ENCODE measurements at regions not wholly inside any gene's neighbourhood (a gene's known extent, or its start where the extent isn't known, plus 50 kb on each side); places are given as distances from the start of the nearest gene placed in this dataset.

DNA sequence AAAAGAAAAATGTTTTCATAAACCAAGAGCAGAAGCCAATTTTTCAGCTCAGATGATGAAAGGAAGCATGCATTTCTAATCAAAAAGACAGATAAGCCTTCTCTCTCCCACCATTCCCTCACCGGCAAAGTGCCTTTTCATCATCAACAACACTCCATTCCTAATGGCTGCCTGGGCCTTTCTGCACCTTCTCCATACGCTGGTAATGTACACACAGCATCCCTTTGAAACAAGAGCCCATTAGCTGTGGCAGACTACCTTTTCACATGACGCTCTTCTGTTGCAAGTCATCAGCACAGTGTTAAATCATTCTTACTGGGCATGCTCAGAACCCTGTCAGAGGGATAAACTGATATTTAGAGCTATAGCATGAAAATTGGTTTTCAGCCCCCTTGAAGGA lies 408.9 kb downstream of the MEIS1 start:
- TF ChIP-seq, protein P1, sequence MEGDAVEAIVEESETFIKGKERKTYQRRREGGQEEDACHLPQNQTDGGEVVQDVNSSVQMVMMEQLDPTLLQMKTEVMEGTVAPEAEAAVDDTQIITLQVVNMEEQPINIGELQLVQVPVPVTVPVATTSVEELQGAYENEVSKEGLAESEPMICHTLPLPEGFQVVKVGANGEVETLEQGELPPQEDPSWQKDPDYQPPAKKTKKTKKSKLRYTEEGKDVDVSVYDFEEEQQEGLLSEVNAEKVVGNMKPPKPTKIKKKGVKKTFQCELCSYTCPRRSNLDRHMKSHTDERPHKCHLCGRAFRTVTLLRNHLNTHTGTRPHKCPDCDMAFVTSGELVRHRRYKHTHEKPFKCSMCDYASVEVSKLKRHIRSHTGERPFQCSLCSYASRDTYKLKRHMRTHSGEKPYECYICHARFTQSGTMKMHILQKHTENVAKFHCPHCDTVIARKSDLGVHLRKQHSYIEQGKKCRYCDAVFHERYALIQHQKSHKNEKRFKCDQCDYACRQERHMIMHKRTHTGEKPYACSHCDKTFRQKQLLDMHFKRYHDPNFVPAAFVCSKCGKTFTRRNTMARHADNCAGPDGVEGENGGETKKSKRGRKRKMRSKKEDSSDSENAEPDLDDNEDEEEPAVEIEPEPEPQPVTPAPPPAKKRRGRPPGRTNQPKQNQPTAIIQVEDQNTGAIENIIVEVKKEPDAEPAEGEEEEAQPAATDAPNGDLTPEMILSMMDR (conservative IDR thresholded peaks at IDR 0.05): no peak
- no peaks in the 10 kb centered on the region for H3K27me3 Mint-ChIP-seq (ENCODE audit: insufficient read depth)
- no peaks in the 10 kb centered on the region for H3K27me3 ChIP-seq (ENCODE audit: control insufficient read depth, insufficient read depth, low read length, poor library complexity, severe bottlenecking)
- no peaks in the 10 kb centered on the region for H3K9me3 Mint-ChIP-seq
- no peak for DNase-seq
- H3K9ac ChIP-seq (ENCODE audit: extremely low read depth, low read length, poor library complexity, severe bottlenecking): no peak overlapping the region
- H3K9me3 ChIP-seq (ENCODE audit: control insufficient read depth, low read length): no peaks in the 10 kb centered on the region
- no peak overlapping the region for H3K27ac ChIP-seq (ENCODE audit: low read depth, low read length)
- no peaks in the 10 kb centered on the region for H3K36me3 Mint-ChIP-seq (ENCODE audit: low read depth)
- H3K4me3 ChIP-seq (ENCODE audit: low read length): no peak overlapping the region
- no peak overlapping the region for H3K4me3 Mint-ChIP-seq
- H3K4me1 Mint-ChIP-seq: peaks cover 7% of the 10 kb centered on the region
- no peaks in the 10 kb centered on the region for H3K36me3 ChIP-seq (ENCODE audit: control insufficient read depth, insufficient read depth, low read length)
- H3K27ac Mint-ChIP-seq: no peak overlapping the region
- 94 to 95% methylated on average over 3 of the region's 3 CpGs for WGBS, 2 experiments (ENCODE audit: insufficient coverage in 1 of 2, insufficient read length in 1 of 2)
- no peaks in the 10 kb centered on the region for H3K4me1 ChIP-seq (ENCODE audit: control insufficient read depth, insufficient read depth, low read length)

DNA sequence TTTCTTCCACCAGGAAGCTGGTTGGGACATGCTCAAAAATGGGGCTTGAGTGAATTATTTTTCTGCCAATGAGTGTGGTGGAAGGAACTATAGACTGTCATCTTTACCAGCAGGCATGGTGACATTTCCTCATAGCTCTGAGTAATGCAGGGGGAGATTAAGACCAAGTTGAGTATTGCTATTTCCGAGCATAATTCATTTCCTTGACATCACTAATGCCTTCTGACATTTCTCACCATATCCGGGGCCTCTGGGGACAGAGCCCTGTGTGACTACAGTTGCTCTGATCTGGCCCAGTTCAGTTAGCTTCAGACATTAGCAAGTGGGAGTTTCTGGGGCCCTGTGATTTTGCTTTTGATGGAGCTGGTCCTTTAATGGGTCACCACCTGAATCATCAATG lies 410.4 kb downstream of the MEIS1 start:
- no peak for DNase-seq
- Histone ChIP-seq H3K4me1 (ENCODE audit: control insufficient read depth, insufficient read depth, low read length) (no peaks in the 10 kb centered on the region), H3K9me3 (ENCODE audit: control insufficient read depth, low read length) (no peaks in the 10 kb centered on the region), H3K4me3 (ENCODE audit: low read length) (no peak overlapping the region), H3K27ac (ENCODE audit: low read depth, low read length) (no peak overlapping the region), H3K36me3 (ENCODE audit: control insufficient read depth, insufficient read depth, low read length) (no peaks in the 10 kb centered on the region), H3K27me3 (ENCODE audit: control insufficient read depth, insufficient read depth, low read length, poor library complexity, severe bottlenecking) (no peaks in the 10 kb centered on the region), H3K9ac (ENCODE audit: extremely low read depth, low read length, poor library complexity, severe bottlenecking) (no peak overlapping the region)
- 98% methylated on average over 2 of the region's 2 CpGs; no CpG with 5 or more reads in 1 of the 2 experiments for WGBS, 2 experiments (ENCODE audit: insufficient coverage in 1 of 2, insufficient read length in 1 of 2)
- H3K9me3 Mint-ChIP-seq: no peaks in the 10 kb centered on the region
- TF ChIP-seq, protein P1 (conservative IDR thresholded peaks at IDR 0.05): no peak
- H3K36me3 Mint-ChIP-seq (ENCODE audit: low read depth): no peaks in the 10 kb centered on the region
- H3K27ac Mint-ChIP-seq: no peak overlapping the region
- H3K27me3 Mint-ChIP-seq (ENCODE audit: insufficient read depth): peaks cover under 1% of the 10 kb centered on the region
- H3K4me3 Mint-ChIP-seq: no peak overlapping the region
- H3K4me1 Mint-ChIP-seq: peaks cover 7% of the 10 kb centered on the region

DNA sequence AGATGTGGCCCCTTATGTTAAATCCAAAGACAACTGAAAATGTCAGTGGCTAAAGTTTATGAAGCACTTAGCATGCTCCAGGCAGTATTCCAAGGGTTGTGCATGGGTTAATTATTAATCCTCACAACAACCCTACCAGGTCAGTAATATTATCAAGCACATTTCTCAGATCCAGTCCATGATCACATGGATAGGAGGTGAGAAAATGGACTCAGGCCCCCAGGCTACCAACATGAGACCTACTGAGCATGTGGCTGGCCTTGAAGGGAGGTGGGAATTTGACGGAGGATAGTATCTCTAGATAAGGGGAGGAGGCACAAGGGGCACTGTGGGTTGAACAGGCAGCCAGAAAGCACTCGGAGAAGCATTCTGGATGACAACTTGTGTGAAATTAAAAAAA lies 412.0 kb downstream of the MEIS1 start:
- peaks cover 10% of the 10 kb centered on the region for H3K4me1 Mint-ChIP-seq
- no peaks in the 10 kb centered on the region for H3K36me3 ChIP-seq (ENCODE audit: control insufficient read depth, insufficient read depth, low read length)
- TF ChIP-seq, protein P1 (conservative IDR thresholded peaks at IDR 0.05): no peak
- H3K27ac ChIP-seq (ENCODE audit: low read depth, low read length): no peak overlapping the region
- H3K27me3 Mint-ChIP-seq (ENCODE audit: insufficient read depth): peaks cover 4% of the 10 kb centered on the region
- H3K9me3 Mint-ChIP-seq: no peaks in the 10 kb centered on the region
- 92 to 100% methylated on average over 1 to 2 of the region's 2 CpGs for WGBS, 2 experiments (ENCODE audit: insufficient coverage in 1 of 2, insufficient read length in 1 of 2)
- no peak overlapping the region for H3K9ac ChIP-seq (ENCODE audit: extremely low read depth, low read length, poor library complexity, severe bottlenecking)
- no peaks in the 10 kb centered on the region for H3K9me3 ChIP-seq (ENCODE audit: control insufficient read depth, low read length)
- no peak overlapping the region for H3K4me3 ChIP-seq (ENCODE audit: low read length)
- DNase-seq: no peak
- no peak overlapping the region for H3K27ac Mint-ChIP-seq
- no peak overlapping the region for H3K4me3 Mint-ChIP-seq
- no peaks in the 10 kb centered on the region for H3K27me3 ChIP-seq (ENCODE audit: control insufficient read depth, insufficient read depth, low read length, poor library complexity, severe bottlenecking)
- no peaks in the 10 kb centered on the region for H3K4me1 ChIP-seq (ENCODE audit: control insufficient read depth, insufficient read depth, low read length)
- H3K36me3 Mint-ChIP-seq (ENCODE audit: low read depth): no peaks in the 10 kb centered on the region
